ENCODE measurements at regions not wholly inside any gene's neighbourhood (a gene's known extent, or its start where the extent isn't known, plus 50 kb on each side); places are given as distances from the start of the nearest gene placed in this dataset.

GRCh38 chr2:121078899-121079298 lies 206.1 kb downstream of the TFCP2L1 start:
- TF ChIP-seq, protein P1, sequence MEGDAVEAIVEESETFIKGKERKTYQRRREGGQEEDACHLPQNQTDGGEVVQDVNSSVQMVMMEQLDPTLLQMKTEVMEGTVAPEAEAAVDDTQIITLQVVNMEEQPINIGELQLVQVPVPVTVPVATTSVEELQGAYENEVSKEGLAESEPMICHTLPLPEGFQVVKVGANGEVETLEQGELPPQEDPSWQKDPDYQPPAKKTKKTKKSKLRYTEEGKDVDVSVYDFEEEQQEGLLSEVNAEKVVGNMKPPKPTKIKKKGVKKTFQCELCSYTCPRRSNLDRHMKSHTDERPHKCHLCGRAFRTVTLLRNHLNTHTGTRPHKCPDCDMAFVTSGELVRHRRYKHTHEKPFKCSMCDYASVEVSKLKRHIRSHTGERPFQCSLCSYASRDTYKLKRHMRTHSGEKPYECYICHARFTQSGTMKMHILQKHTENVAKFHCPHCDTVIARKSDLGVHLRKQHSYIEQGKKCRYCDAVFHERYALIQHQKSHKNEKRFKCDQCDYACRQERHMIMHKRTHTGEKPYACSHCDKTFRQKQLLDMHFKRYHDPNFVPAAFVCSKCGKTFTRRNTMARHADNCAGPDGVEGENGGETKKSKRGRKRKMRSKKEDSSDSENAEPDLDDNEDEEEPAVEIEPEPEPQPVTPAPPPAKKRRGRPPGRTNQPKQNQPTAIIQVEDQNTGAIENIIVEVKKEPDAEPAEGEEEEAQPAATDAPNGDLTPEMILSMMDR (IDR thresholded peaks at IDR 0.05; ENCODE audit: low read depth, low read length): no peak
- TF ChIP-seq POLR2A (IDR thresholded peaks at IDR 0.05; ENCODE audit: extremely low read depth, insufficient read length) (no peak), MAX (IDR thresholded peaks at IDR 0.05; ENCODE audit: low read depth, low read length) (no peak)

All from NB4 (cell line).